GOT3 (cell line): ENCODE measurements at regions not wholly inside any gene's neighbourhood (a gene's known extent, or its start where the extent isn't known, plus 50 kb on each side); places are given as distances from the start of the nearest gene placed in this dataset.
"Not testable (repeated sequence)": the region's sequence is repeated elsewhere in the genome, so short reads cannot be mapped to it uniquely, and the experiment has no call there.

ENCODE experiments used
- DNase-seq: peaks from one replicate; lab custom pipeline; 2025; ENCODE audit warnings: mixed read lengths; lab: John Stamatoyannopoulos, UW

DNA sequence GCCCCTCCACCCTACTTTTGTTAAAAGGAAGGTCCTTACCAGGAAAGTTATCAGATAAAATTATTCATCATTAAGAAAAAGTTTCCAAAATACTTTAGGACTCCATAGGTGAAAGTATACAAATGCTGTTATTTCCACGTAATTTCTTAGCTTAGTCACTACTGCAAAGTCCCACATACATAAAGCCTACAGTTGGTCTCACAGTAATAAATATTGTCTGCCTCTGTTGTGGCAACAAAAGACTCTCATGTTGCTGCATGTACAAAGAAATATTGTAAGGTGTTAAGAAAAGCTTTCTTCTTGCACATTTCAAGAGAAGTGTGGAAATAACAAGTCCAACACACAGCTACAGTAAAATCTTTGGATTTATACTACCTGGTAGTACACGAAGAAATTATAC lies 102.4 kb upstream of the DST start:
- no peak for DNase-seq

DNA sequence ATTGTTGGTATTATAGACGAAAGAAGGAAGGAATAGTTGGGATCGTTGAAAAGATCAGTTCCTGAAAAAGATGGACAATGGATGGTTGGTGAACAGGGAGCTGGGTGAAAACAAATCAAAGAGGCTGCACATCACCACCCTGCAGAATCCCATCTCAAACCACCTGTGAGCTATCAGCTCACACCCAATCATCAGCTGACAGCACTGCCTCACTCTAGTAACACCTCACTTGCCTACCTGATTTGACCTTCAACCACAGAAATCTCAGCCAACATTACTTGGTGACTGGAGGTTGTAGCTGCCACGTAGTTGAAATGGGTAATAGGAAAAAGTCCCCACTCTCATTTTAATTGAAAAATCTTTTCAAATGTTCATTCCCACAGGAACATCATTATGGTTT lies 101.8 kb upstream of the DST start:
- DNase-seq: no peak

DNA sequence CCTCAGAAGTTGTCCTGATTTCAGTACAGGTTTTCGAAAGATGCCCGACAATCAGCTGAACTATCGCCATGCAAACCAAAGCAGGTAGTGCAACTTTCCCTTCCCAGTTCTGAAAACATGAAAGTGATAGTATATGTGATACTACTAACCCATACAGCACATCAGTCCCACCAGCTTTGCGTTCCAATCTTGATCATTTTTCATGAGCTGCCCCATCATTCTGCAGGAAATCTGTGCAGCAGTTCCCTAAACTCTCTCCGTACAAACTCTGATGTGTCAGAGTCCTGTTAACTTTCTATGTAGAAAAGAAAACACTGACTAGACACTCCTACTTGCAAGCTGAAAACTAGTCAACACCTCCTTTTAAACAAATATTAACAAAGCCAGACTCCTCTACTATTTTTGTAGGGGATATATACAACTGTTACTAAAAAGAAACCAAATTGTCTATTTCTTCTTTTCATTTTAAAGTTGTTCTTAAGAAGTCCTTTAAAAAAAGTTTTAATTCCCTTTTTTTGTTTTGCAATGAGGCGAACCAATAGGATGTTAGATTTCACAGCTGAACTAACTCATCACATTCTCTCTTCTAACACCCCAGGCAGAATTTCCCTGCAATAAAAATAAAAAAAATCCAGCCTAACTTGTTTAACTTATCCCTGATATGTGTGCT lies 99.6 kb upstream of the DST start:
- DNase-seq: no peak

DNA sequence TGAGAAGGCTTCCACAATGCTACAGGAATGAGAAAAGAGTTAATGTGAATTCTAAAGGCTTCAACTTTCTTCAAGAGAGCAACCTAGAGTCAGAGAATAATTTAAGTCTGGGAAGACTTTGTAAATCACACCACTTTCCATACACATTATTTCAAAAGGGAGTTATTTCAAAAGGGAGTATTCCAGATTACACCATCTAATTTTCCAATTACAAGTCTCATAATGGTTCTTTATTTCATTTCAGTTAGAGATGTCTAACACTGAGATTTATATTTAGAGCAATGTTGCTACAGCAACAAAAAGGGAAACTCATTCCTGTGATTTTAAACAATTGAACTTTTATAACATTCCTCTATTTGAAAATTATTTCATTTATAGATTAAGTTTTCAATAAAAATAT lies 98.8 kb upstream of the DST start:
- no peak for DNase-seq

DNA sequence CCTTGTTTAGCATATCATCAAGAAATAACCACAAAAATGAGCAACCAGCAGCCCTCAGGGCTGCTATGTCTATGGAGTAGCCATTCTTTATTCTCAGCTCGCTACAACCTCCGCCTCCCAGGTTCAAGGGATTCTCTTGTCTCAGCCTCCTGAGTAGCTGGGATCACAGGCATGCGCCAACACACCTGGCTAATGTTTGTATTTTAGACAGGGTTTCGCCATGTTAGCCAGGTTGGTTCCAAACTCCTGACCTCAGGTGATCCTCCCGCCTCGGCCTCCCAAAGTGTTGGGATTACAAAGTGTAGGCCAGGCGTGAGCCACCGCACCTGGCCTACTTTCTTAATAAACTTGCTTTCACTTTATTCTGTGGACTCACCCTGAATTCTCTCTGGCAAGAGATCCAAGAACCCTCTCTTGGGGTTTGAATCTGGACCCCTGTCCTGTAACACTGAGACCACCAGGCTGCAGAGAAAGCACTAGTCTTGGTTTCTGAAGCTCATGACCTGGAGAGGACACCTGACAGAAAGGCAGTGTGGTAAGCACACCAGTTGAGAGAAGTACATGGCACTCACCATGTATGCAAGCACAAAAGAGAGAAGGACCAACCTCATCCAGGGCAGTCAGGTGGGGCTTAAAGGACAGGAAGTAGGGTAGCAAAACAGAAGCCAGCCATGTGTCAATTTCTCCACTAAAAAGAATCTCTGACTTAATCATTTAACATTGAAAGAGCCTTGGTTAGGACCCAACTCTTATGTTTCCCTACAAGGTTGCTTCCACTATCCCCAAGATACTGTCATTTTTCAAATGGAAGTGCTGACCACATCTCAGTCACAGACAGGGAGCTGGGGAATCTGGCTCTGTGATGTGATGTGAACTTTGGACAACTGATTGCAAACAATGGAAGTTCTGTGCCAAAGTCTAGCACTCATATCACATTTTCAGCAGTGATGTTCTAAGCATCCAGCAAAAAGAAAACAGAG lies 97.4 kb upstream of the DST start:
- no peak for DNase-seq

DNA sequence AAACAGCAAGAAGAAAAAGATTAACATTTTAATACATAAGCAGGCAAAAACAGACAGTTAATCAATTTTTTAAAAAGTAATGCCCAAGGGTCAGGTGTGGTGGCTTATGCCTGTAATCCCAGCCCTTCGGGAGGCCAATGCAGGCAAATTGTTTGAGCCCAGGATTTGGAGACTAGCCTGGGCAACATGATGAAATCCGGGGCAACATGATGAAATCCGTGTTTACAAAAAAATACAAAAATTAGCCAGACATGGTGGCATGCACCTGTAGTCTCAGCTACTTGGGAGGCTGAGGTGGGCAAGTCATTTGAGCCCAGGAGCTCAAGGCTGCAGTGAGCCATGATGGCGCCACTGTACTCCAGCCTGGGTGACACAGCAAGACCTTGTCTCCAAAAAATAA lies 94.1 kb upstream of the DST start:
- no peak for DNase-seq

DNA sequence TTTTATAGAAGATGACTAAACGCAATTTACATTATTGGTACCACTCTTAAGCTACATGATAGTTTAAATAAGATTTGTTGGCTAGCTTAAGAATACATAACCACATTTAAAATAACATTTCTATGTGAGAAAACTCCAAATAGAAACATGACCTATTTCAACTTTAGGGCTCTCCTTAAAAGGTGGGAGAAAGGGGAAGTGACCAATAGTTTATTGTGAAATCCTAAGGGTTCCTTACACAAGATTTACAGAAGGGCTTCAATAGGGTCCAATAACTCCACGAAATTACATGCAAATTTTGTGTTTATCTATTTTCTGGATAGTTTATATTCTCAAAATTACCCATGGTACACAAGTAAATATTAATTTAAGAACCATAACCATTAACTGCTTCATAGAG lies 91.6 kb upstream of the DST start:
- no peak for DNase-seq

DNA sequence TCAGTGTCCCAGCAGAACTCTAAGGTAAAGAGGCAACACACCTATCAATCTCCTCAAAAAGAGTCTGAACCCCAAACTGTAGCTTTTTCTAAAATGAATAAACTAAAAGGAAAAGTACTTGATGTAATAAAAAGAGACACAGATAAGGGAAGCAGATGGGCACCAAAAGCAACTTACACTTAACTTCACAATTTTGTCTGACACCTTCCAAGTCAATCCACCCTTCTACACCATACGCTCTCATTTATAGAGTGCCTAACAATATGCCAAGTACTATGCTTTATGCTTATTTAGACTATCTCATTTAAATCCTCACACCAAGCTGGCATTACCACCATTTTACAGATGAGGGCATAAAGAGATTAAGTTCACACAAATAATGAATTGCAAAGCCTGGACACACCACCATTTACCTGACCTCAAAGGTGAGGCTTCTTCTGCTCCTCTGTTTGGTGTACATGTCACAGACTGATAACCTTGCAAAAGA lies 90.6 kb upstream of the DST start:
- DNase-seq: no peak

DNA sequence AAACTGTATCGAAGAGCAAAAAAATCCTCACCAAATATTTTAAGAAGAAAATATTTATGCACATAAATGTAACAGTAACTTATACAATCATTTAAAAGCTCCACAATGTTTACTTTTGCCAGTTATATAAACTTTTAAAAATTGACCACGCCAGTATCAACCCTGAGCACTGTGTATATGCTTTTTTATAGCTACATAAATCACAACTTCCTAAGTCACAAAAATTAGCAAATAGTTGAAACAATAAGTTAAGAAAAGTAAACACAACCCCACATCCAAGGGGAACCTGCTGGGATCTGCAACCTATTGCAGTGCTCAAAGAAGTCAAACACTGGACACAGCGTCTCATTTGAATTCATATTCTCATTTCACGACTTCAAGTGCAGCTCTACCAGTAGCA lies 89.8 kb upstream of the DST start:
- no peak for DNase-seq

DNA sequence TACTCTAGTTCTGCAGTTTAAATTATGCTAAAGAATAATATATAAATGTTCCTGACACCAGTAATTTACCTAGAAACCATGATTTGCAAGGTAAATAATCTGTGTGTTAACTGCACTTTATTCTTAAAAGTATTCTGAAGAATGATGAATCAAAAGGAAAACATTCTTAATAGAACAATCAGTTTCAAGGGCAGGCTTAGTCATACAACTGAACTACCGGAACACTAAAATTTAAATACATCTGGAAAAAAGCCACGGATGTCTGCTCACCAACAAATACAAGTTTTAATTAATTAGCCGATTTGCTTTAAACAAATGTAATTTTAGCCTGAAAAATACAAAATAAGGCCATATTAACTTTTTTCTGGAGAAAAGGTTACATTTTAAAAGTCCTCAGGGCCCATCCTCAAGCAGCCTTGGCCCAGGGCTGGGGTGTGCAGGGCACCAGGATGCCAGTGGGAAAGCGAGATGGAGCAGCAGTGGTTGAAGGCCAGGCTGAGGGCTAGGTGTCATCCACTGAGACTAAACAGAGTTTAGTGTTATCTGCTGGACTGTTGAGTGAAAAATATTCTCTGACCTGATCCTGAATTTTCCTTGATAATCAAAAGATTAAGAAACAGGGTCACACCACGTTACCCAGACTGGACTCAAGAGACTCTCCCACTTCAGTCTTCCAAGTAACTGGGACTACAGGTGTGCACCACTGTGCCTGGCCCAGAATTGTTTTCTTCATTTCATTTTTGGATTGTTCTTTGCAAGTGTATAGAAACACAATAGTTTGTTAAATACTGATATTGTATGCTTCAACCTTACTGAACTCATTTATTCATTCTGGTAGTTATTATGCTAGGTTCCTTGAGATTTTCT lies 88.2 kb upstream of the DST start:
- no peak for DNase-seq

DNA sequence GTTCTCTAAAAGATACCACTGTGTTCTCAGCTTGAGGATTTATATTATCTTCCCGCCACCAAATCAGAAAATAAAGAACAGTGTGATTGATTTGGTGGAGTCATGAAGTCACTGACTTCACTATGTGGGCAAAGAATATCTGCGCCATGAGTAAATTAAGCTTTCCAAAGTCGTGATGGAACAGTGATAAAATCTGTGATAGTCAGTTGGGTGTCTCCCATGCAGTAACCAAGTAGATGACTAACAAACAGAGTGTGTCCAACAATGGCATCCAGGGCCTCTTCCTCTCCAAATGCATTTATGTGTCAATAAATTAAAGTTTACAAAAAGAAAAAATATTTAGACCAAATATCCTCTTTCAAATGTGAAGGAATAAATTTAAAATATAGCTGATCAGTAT lies 87.0 kb upstream of the DST start:
- DNase-seq: no peak

DNA sequence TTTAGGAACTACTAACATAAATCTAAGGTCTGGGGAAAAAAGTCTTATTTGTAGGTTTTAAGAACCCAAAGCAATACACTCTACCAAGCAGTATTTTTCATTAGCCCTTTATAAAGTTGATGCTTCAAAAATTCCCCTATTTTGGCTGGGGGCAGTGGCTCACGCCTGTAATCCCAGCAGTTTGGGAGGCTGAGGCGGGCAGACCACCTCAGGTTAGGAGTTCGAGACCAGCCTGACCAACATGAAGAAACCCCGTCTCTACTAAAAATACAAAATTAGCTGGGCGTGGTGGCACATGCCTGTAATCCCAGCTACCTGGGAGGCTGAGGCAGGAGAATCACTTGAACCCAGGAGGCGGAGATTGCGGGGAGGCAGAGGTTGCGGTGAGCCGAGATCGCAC lies 86.5 kb upstream of the DST start:
- DNase-seq: not testable (repeated sequence)

DNA sequence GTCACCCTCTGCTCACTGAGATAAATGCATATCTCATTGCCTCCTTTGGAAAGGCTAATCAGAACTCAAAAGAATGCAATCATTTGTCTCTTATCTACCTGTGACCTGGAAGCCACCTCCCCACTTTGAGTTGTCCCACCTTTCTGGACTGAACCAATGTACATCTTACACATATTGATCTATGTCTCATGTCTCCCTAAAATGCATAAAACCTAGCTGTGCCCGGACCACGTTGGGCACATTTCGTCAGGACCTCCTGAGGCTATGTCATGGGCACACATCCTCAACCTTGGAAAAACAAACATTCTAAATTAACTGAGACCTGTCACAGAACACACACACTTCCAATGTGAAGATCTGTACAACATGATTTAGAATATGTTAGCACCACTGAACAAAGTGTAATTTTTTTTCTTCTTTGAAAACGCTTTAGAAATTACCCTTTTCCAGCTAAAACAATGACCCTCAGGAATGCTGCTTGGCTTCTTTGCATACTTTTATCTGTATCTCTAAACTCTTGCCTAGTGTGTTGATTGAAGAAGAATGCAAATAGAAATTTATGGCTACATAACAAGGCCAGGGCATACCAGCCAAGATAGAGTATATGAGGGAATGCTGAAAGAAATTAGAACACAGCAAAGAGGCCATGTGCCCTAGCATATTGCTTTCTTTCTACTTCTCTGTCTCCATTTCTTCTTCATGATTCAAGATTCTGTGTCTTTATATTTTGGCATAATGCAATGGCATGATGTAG lies 84.6 kb upstream of the DST start:
- no peak for DNase-seq

DNA sequence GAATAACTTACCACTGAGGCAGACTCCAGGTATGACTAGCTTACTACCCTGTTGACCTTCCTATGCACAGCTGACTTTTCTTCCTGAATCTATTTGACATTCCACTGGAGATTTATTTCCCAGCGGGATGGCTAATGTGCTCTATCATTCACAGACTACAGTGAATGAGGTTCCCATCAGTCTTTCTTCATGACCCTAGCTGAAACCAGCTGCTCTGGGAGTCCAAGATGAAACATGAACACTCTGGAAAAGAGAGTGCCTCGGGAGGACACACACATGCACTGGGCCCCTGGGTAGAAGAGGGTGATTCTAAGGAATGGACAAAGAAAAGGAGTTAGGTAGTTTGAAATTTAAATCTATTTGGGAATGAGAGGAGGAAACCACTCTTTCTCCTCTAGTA lies 82.6 kb upstream of the DST start:
- no peak for DNase-seq

DNA sequence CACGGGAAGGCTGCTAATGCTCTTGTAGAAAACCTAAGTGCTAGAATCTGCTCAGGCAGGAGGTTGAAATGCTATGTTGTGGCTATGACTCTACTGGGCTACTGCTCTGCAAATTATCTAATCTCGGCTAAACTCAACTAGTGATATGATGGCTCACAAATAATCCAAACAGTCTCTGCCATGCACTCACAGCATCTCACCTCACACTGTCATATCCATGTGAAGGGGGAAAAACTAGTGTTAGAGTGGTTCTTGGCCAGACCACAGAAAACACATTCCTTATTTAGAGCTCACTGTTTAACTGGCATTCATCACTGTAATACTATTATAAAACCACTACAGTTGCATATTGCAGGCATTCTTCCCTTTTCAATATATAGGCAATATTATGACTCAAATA lies 81.8 kb upstream of the DST start:
- no peak for DNase-seq

DNA sequence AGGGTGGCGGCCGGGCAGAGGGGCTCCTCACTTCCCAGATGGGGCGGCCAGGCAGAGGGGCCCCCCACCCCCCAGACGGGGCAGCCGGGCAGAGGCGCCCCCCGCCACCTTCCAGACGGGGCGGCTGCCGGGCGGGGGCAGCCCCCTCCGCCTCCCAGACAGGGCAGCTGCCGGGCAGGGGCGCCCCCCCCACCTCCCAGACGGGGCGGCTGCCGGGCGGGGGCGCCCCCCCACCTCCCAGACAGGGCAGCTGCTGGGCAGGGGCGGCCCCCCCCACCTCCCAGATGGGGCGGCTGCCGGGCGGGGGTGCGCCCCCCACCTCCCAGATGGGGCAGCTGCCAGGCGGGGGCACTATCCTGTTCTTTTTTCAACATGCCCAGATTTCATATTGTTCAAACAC lies 78.2 kb upstream of the DST start:
- DNase-seq: no peak

DNA sequence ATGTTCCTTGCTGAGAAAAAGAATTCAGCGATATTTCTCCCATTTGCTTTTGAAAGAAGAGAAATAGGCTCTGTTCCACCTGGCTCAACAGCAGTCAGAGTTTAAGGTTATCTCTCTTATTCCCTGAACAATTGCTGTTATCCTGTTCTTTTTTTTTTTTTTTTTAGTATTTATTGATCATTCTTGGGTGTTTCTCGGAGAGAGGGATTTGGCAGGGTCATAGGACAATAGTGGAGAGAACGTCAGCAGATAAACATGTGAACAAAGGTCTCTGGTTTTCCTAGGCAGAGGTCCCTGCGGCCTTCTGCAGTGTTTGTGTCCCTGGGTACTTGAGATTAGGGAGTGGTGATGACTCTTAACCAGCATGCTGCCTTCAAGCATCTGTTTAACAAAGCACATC lies 77.5 kb upstream of the DST start:
- DNase-seq: not testable (repeated sequence)

DNA sequence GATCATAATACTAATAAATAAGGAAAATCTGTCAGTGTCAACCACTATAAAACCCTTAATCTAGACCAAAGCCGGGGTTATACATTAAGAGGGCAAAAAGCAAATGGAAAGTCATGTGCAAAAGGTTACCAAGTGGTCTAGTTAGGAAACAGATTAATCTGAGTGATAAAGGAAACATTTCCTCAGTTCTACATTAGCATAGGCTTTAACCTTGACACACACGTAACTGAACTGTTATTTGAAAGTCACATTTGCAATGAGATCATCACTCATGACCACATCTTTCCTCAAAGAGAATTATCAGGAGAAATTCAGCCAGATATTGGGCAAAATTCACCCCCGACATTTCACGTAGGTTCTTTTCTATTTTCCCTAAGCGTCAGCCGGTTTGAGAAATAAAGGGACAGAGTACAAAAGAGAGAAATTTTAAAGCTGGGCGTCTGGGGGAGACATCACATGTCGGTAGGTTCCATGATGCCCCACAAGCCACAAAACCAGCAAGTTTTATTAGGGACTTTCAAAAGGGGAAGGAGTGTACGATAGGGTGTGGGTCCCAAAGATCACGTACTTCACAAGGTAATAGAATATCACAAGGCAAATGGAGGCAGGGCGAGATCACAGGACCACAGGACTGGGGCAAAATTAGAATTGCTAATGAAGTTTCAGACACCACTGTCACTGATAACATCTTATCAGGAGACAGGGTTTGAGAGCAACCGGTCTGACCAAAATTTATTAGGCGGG lies 76.8 kb upstream of the DST start:
- not testable (repeated sequence) for DNase-seq

DNA sequence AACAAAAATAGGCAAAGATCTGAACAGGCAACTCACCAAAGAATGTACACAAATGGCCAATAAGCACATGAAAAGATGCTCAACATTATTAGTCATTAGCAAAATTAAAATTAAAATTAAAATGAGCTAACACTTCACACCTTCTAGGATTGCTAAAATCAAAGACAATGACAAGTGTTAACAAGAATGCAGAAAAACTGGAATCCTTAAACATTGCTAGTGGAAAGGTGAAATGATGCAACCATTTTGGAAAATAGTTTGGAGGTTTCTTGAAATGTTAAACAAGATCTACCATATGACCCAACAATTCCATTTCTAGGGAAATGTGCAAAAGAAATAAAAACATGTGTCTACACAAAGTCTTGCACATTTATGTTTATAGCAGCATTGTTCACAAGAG lies 75.5 kb upstream of the DST start:
- DNase-seq: no peak

DNA sequence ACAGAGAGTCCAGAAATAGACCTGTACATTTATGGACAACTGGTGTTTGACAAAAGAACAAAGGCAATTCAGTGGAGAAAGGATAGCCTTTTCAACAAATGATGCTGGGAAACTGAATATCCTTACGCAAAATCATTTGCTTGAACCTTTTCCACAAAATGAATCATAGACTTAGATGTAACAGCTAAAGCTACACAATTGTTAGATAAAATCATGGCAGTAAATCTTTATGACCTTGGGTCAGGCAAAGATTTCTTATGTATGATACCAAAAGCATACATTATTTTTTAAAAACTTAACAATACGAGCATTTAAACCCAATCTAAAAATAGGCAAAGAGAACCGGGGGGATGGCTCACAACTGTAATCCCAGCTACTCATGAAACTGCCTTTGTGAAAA lies 73.5 kb upstream of the DST start:
- no peak for DNase-seq

DNA sequence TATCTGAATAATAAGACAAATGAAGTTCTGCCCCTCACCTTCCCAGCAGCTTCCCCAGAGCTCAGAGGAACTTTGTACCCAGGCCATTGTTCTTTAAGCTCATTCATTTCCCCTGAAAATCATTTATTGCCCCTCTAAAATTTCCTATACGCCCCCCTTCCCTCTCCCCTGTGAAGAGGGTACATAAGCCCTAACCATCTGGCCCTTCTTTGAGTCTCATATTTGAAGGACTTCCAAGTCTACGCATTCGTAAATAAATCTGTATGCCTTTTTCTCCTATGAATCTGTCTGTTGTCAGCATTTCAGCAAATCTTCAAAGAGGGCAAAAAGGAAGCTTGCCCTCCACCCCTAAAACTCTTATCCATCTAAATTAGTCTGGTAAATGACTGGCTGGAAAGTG lies 73.1 kb upstream of the DST start:
- DNase-seq: no peak
